Smooth muscle cell (in vitro differentiated cells): ENCODE measurements at regions not wholly inside any gene's neighbourhood (a gene's known extent, or its start where the extent isn't known, plus 50 kb on each side); places are given as distances from the start of the nearest gene placed in this dataset.

Experiments used
- DNase-seq: peaks from one replicate; lab custom pipeline; 2025; ENCODE audit not compliant: unreplicated experiment; lab: John Stamatoyannopoulos, UW
- H2AFZ ChIP-seq: fragments of 200-600 bp; sonication (generic); 2 replicates; pipeline ENCODE4 v1.6.0; 2016; ENCODE audit warnings: antibody characterized with exemption, low read depth, mild to moderate bottlenecking
- H3F3A ChIP-seq: fragments of 200-600 bp; sonication (generic); 2 replicates; pipeline ENCODE4 v1.6.0; 2017; ENCODE audit warnings: antibody characterized with exemption, low read depth
- H3K27ac ChIP-seq: fragments of 200-600 bp; sonication (generic); 2 replicates; pipeline ENCODE4 v1.5.1; 2016; ENCODE audit warnings: low read depth, mild to moderate bottlenecking
- H3K27me3 ChIP-seq: fragments of 200-600 bp; sonication (generic); 2 replicates; pipeline ENCODE4 v1.6.1; 2016; ENCODE audit warnings: low read depth, mild to moderate bottlenecking
- H3K36me3 ChIP-seq: fragments of 200-600 bp; sonication (generic); 2 replicates; pipeline ENCODE4 v1.5.1; 2016; ENCODE audit warnings: low read depth
- H3K4me1 ChIP-seq: fragments of 200-600 bp; sonication (generic); 2 replicates; pipeline ENCODE4 v1.5.1; 2016; ENCODE audit warnings: low read depth
- H3K4me2 ChIP-seq: fragments of 200-600 bp; sonication (generic); 2 replicates; pipeline ENCODE4 v1.6.0; 2016; ENCODE audit warnings: mild to moderate bottlenecking
- H3K4me3 ChIP-seq: fragments of 200-600 bp; sonication (generic); 2 replicates; pipeline ENCODE4 v1.5.1; 2016; ENCODE audit warnings: mild to moderate bottlenecking
- H3K79me2 ChIP-seq: fragments of 200-600 bp; sonication (generic); 2 replicates; pipeline ENCODE4 v1.6.0; 2016; ENCODE audit warnings: low read depth, mild to moderate bottlenecking
- H3K9ac ChIP-seq: fragments of 200-600 bp; sonication (generic); 2 replicates; pipeline ENCODE4 v1.6.0; 2016; ENCODE audit warnings: low read depth
- H3K9me3 ChIP-seq: fragments of 200-600 bp; sonication (generic); replicated peaks from 2 replicates; pipeline ENCODE4 v1.5.1; 2016; ENCODE audit warnings: low read depth
- H4K20me1 ChIP-seq: fragments of 200-600 bp; sonication (generic); 2 replicates; pipeline ENCODE4 v1.6.0; 2016; ENCODE audit warnings: low read depth
- WGBS: methylation state at CpG from one replicate; pipeline ENCODE4 v1.1.7; 2016; ENCODE audit warnings: low lambda C conversion rate; 5-methylcytosine and 5-hydroxymethylcytosine counted together
- TF ChIP-seq, protein P1 (sequence below): fragments of 200-600 bp; sonication (generic); IDR thresholded peaks from 2 replicates; pipeline ENCODE4 v1.5.1; 2017; ENCODE audit warnings: borderline replicate concordance, mild to moderate bottlenecking, antibody characterized with exemption; ENCODE audit not compliant: insufficient read depth, poor library complexity, severe bottlenecking

DNA sequence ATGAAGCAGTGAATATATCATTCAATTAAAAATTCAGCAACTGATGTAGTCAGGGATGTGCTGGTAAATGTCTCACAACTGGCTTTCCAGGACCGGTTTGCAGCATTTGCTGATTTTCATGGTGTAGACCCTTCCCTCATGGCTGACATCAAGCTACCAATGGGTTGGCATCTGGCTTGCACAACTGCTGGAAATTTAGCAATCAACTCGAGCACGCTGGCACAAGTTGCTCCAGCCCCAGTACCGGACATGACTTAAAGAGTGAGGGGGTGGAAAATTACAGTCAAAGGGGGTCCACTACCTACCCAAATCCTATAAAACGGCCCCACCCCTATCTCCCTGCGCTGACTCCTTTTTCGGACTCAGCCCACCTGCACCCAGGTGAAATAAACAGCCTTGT is 198.4 kb upstream of the NRP1 start:
- no peak for DNase-seq
- Histone ChIP-seq H2AFZ (no peak overlapping the region), H3F3A (no peaks in the 10 kb centered on the region), H3K9ac (no peak overlapping the region), H3K4me1 (no peaks in the 10 kb centered on the region), H3K79me2 (no peaks in the 10 kb centered on the region), H3K27ac (no peak overlapping the region), H3K27me3 (no peaks in the 10 kb centered on the region), H4K20me1 (no peaks in the 10 kb centered on the region), H3K4me3 (no peak overlapping the region), H3K9me3 (no peaks in the 10 kb centered on the region), H3K4me2 (no peak overlapping the region), H3K36me3 (no peaks in the 10 kb centered on the region)
- TF ChIP-seq, protein P1, sequence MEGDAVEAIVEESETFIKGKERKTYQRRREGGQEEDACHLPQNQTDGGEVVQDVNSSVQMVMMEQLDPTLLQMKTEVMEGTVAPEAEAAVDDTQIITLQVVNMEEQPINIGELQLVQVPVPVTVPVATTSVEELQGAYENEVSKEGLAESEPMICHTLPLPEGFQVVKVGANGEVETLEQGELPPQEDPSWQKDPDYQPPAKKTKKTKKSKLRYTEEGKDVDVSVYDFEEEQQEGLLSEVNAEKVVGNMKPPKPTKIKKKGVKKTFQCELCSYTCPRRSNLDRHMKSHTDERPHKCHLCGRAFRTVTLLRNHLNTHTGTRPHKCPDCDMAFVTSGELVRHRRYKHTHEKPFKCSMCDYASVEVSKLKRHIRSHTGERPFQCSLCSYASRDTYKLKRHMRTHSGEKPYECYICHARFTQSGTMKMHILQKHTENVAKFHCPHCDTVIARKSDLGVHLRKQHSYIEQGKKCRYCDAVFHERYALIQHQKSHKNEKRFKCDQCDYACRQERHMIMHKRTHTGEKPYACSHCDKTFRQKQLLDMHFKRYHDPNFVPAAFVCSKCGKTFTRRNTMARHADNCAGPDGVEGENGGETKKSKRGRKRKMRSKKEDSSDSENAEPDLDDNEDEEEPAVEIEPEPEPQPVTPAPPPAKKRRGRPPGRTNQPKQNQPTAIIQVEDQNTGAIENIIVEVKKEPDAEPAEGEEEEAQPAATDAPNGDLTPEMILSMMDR: no peak
- WGBS: 95% methylated on average over 7 of the region's 7 CpGs

DNA sequence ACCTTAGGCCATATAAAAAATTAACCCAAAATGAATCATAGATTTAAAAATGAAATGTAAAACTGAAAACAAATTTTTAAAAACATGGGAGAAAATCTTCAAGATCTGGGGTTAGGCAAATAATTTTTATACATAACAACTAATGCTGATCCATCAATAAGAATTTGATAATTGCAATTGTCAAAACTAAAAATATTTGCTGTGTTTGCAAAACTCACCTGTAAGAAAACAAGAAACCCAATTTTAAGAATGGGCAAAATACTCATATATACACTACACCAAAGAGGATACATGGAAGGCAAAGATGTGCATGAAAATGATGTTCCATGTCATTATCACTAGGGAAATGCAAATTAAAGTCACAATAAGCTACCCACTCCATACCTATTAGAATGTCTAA is 194.8 kb upstream of the NRP1 start:
- TF ChIP-seq, protein P1: no peak
- no peaks in the 10 kb centered on the region for H4K20me1 ChIP-seq

DNA sequence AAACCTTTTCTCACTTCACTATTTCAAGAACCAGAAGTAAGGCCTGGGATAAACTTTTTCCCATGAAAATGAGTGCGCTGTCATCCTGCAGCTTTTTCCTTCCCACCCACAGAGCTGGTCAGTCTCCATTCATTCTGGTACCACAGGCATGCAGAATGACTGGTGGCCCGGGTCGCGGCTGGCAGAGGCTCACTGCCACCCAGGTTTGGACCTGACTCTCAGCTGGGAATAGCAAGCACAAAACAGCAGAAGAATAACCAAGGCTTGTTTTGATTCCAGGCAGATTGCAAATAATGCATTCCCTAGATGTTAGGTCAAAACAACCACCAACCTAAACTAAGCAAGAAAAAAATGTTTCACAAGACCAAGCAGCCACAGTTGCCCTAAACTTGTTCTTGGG is 190.5 kb upstream of the NRP1 start:
- WGBS: 28% methylated on average over 4 of the region's 4 CpGs
- DNase-seq: no peak
- Histone ChIP-seq H3K36me3 (no peaks in the 10 kb centered on the region), H2AFZ (no peak overlapping the region), H3K4me3 (no peak overlapping the region), H3K79me2 (no peaks in the 10 kb centered on the region), H3F3A (no peaks in the 10 kb centered on the region), H3K4me2 (no peak overlapping the region), H3K9ac (no peak overlapping the region), H3K9me3 (no peaks in the 10 kb centered on the region), H4K20me1 (no peaks in the 10 kb centered on the region), H3K27me3 (no peaks in the 10 kb centered on the region), H3K4me1 (peaks cover 5% of the 10 kb centered on the region), H3K27ac (no peak overlapping the region)
- TF ChIP-seq, protein P1: no peak

More for the DNA sequence above, 194.8 kb upstream of the NRP1 start:
- no peaks in the 10 kb centered on the region for H3K9me3 ChIP-seq
- H3K27ac ChIP-seq: no peak overlapping the region
- no peak for DNase-seq
- H3K36me3 ChIP-seq: no peaks in the 10 kb centered on the region
- H3K4me1 ChIP-seq: peaks cover 5% of the 10 kb centered on the region
- H3F3A ChIP-seq: no peaks in the 10 kb centered on the region
- H3K27me3 ChIP-seq: no peaks in the 10 kb centered on the region
- H3K4me3 ChIP-seq: no peak overlapping the region
- no peaks in the 10 kb centered on the region for H3K79me2 ChIP-seq
- no peak overlapping the region for H3K4me2 ChIP-seq
- no peak overlapping the region for H2AFZ ChIP-seq
- no peak overlapping the region for H3K9ac ChIP-seq

DNA sequence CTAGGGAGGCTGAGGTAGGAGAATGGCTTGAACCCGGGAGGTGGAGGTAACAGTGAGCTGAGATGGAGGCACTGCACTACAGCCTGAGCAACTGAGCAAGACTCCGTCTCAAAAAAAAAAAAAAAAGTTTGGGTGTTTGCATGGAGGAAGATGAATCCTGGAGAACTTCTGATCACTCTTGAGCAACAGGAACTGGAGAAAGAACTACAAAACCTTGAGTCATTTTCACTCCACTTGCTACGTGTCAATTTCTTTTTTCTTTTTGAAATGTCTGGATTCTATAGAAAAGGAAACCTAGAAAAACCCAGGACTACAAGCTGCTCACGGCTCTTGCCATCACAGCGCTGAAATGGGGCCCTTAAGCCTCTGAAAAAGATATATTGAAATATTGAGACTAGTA is 189.6 kb upstream of the NRP1 start:
- no peak for DNase-seq
- H3K9me3 ChIP-seq: no peaks in the 10 kb centered on the region
- H3K27me3 ChIP-seq: no peaks in the 10 kb centered on the region
- H3K9ac ChIP-seq: no peak overlapping the region
- no peak overlapping the region for H3K27ac ChIP-seq
- H3K4me3 ChIP-seq: no peak overlapping the region
- WGBS: 92% methylated on average over 5 of the region's 5 CpGs
- TF ChIP-seq, protein P1: no peak
- H3K79me2 ChIP-seq: no peaks in the 10 kb centered on the region
- H2AFZ ChIP-seq: no peak overlapping the region
- H3K4me1 ChIP-seq: peaks cover 7% of the 10 kb centered on the region
- no peak overlapping the region for H3K4me2 ChIP-seq
- no peaks in the 10 kb centered on the region for H3F3A ChIP-seq
- no peaks in the 10 kb centered on the region for H3K36me3 ChIP-seq
- no peaks in the 10 kb centered on the region for H4K20me1 ChIP-seq
